NCI-H187 treated with DMSO at 0.1 percent for 48 hours (cell line): ENCODE measurements at regions not wholly inside any gene's neighbourhood (a gene's known extent, or its start where the extent isn't known, plus 50 kb on each side); places are given as distances from the start of the nearest gene placed in this dataset.

Source experiments
- DNase-seq: peaks from one replicate; lab custom pipeline; 2025; lab: John Stamatoyannopoulos, UW

- DNase-seq, result no peak
Observed at GRCh38 chr10:123496375-123496774, 169.8 kb upstream of the GPR26 start.

GRCh38 chr10:123496996-123497660 is 169.0 kb upstream of the GPR26 start:
- DNase-seq, result no peak

- DNase-seq, result no peak
Observed at GRCh38 chr10:123500110-123500509, 166.0 kb upstream of the GPR26 start.

- no peak for DNase-seq
Observed at GRCh38 chr10:123501148-123501547, 165.0 kb upstream of the GPR26 start.

GRCh38 chr10:123502983-123503382 is 163.2 kb upstream of the GPR26 start:
- no peak for DNase-seq

- no peak for DNase-seq
Observed at GRCh38 chr10:123506455-123506854, 159.7 kb upstream of the GPR26 start.

GRCh38 chr10:123507298-123507697 is 158.9 kb upstream of the GPR26 start:
- no peak for DNase-seq

- DNase-seq, result no peak
Observed at GRCh38 chr10:123509338-123509737, 156.8 kb upstream of the GPR26 start.

GRCh38 chr10:123512901-123513775 is 153.0 kb upstream of the GPR26 start:
- no peak for DNase-seq

- DNase-seq, result no peak
Observed at GRCh38 chr10:123513870-123514269, 152.3 kb upstream of the GPR26 start.

- no peak for DNase-seq
Observed at GRCh38 chr10:123514996-123515395, 151.2 kb upstream of the GPR26 start.

- DNase-seq, result no peak
Observed at GRCh38 chr10:123515661-123516060, 150.5 kb upstream of the GPR26 start.

- DNase-seq, result no peak
Observed at GRCh38 chr10:123516291-123516690, 149.9 kb upstream of the GPR26 start.

- no peak for DNase-seq
Observed at GRCh38 chr10:123517426-123517825, 148.7 kb upstream of the GPR26 start.

- no peak for DNase-seq
Observed at GRCh38 chr10:123517901-123518300, 148.3 kb upstream of the GPR26 start.

GRCh38 chr10:123518765-123519164 is 147.4 kb upstream of the GPR26 start:
- no peak for DNase-seq

- DNase-seq, result no peak
Observed at GRCh38 chr10:123519861-123520260, 146.3 kb upstream of the GPR26 start.

GRCh38 chr10:123521076-123521475 is 145.1 kb upstream of the GPR26 start:
- no peak for DNase-seq

- DNase-seq, result no peak
Observed at GRCh38 chr10:123521556-123521955, 144.6 kb upstream of the GPR26 start.

- no peak for DNase-seq
Observed at GRCh38 chr10:123522702-123523312, 143.3 kb upstream of the GPR26 start.

GRCh38 chr10:123523833-123524232 is 142.3 kb upstream of the GPR26 start:
- DNase-seq, result no peak

- no peak for DNase-seq
Observed at GRCh38 chr10:123526356-123527064, 139.6 kb upstream of the GPR26 start.
